Right renal pelvis (tissue), 4 donors: ENCODE measurements at regions not wholly inside any gene's neighbourhood (a gene's known extent, or its start where the extent isn't known, plus 50 kb on each side); places are given as distances from the start of the nearest gene placed in this dataset.

ENCODE experiments used
- DNase-seq, 4 donors: peaks; one replicate each; pipeline ENCODE4 v3.0.0-alpha.2; 2013; ENCODE audit warnings: low read depth in 4 of 4, low spot score in 3 of 4, missing footprints in 1 of 4

- peak in 3 of 4 donors; percentile 30 to 48 (median 44) for DNase-seq
Measured at GRCh38 chr19:34096020-34096915, 76.0 kb upstream of the LSM14A start.

- no peak for DNase-seq
Measured at GRCh38 chr19:34104096-34104495, 68.2 kb upstream of the LSM14A start.

- DNase-seq = no peak
Measured at GRCh38 chr19:34104557-34104956, 67.7 kb upstream of the LSM14A start.

- DNase-seq = no peak
Measured at GRCh38 chr19:34109596-34109995, 62.7 kb upstream of the LSM14A start.

GRCh38 chr19:34118879-34119748, 53.2 kb upstream of the LSM14A start:
- DNase-seq = peak in 2 of 4 donors; percentile 25 to 69

GRCh38 chr19:34120141-34120540, 52.2 kb upstream of the LSM14A start:
- no peak for DNase-seq

- no peak for DNase-seq
Measured at GRCh38 chr19:34120846-34121639, 51.3 kb upstream of the LSM14A start.
